Stimulated activated CD8-positive, alpha-beta memory T cell treated with anti-CD3 and anti-CD28 coated beads, Interleukin-7, amount 100 ng/mL, for 4 hours (primary cell): ENCODE measurements at regions not wholly inside any gene's neighbourhood (a gene's known extent, or its start where the extent isn't known, plus 50 kb on each side); places are given as distances from the start of the nearest gene placed in this dataset.

Source experiments
- DNase-seq, 2 donors: peaks; one replicate each; pipeline ENCODE4 v3.0.0-alpha.2; 2020; ENCODE audit warnings: low read depth in 2 of 2

DNA sequence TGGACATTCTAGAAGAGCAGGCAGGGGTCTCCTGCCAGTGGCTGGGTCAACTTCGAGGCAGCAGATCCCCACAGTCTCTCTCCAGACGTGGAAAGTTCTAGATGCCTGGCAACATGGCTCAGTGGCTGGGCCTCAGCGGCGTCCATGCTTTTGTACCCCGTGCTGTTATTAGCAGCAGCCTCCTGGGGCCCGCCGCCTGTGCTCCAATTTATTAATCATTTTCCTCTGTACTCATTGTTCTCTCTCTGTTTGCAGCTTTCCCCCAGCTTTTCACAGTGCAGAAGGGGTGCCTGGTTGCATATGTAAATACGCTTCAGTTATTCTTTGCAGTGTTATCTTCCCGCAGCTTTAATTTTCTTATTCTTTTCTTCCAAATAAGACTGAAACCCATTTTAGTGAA is 515.1 kb downstream of the TBC1D22A start:
- DNase-seq, result no peak

GRCh38 chr22:47276991-47277390 is 514.5 kb downstream of the TBC1D22A start:
- DNase-seq, result no peak

- DNase-seq, result no peak
These were observed 514.0 kb downstream of the TBC1D22A start for GRCh38 chr22:47276450-47276820.

DNA sequence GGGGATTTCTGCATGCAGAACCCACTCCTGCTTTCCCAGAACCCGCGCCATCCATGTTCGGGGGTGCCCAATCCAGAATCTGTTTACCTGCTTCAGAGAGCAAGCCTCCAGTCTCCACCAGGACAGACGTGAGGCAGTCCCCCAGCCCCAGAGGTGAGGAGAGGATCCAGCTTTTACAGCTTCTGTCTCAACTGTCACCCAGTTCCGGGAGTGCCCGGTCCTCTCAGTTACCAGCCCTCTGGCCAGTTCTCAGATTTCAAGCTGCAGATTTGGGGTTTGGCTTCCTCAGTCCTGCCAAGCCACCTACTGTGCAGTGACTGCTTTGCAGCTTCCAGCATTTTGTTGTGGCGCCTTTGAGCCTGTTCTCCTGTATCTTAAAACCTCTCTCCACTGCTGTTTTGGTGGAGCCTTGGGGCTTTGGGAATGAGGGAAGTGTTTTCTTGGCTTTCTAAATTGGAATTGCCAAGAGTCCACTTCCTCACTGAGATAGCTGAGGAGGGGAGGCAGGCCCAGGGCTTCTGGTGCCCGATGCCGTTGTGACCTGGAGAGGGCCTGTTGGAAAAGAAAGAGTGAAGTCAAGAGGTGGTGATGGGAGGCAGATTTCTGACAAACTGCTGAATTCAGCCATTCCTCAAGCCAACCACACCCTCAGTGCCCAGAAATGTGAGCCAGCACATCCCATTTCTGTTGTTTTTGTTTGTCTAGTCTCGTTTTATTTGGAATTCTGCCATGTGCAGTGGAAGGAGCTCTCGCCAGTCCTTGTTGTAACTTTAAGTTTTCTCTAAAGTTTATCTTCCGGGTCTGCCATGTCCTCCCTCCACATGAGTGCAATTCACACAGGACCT is 513.4 kb downstream of the TBC1D22A start:
- no peak for DNase-seq

DNA sequence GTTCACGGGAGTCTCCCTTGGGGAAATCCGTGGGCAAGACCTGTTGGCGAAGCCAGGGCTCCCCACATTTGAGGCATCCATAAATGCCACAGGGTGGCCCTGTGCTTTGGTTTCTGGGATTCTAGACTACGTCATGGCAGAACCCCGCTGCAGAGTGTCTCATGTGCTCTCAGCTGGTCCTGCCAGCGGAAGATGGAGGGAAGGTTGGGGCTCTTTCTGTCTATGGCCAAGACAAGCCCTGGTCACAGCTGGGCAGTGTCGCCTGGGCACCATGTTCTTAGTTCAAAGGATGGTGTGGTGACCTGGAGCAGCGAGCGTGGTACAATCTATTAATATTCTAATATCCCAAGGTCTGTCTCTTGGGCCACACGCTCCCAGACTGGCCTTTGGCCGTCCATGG is 511.7 kb downstream of the TBC1D22A start:
- no peak for DNase-seq

- no peak for DNase-seq
These were observed 508.1 kb downstream of the TBC1D22A start for GRCh38 chr22:47270463-47271135.

DNA sequence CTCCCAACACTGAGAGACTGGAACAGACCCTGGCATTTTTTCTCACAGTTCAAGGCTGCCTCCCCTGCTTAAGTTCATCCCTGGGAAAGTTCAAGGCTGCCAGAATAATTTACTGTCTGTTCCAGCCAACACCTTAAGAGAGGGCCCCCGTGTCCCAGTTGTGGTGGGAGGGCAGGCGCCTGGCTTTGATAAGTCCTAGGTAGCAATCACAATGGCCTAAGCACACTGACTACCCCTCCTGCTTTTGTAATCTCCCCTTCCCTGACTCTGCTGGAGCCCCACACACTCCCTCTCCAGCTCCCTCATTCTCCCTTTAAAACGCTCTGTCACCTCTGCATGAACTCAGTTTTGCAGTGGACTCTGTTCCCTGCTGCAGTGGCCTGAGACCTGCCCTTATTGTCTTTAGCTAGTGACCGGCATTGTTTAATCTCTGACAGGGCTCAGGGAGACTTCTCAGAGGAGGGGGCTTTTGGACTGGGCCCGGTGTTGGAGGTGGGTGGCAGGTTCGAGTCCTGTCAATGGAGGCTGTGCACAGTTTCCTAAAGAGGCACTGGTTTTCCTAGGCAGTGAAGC is 507.2 kb downstream of the TBC1D22A start:
- DNase-seq, result no peak

- no peak for DNase-seq
These were observed 505.2 kb downstream of the TBC1D22A start for GRCh38 chr22:47267513-47268282.

DNA sequence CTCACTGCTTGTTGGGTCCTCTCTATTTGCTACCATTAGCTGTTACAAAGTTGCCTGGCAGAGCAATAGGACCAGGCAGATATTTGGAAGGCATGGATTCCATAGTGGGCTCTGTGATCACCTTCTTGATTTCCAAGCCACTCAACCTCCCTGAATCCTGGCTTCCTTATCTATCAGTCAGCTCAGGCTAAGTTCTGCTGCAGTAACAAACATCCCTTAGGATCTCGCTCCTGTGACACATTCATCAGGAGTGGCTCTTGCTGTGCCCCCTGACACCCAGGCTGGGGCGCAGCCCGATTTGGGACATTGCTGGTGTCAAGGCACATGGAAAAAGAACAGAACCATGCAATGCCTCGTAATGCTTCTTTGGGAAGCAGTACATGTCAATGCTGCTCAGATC is 503.9 kb downstream of the TBC1D22A start:
- DNase-seq, result no peak

DNA sequence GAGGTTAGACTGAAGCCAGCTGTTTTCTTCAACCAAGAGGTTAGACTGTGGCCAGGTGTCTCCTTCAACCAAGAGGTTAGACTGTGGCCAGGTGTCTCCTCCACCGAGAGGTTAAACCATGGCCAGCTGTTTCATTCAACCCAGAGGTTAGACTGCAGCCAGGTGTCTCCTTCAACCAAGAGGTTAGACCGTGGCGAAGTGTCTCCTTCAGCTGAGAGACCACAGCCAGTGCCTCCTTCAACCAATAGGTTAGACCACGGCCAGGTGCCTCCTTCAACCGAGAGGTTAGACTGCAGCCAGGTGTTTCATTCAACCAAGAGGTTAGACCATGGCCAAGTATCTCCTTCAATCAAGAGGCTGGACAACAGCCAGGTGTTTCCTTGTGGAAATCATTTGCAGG is 498.1 kb downstream of the TBC1D22A start:
- no peak for DNase-seq

GRCh38 chr22:47259990-47260389 is 497.5 kb downstream of the TBC1D22A start:
- no peak for DNase-seq

DNA sequence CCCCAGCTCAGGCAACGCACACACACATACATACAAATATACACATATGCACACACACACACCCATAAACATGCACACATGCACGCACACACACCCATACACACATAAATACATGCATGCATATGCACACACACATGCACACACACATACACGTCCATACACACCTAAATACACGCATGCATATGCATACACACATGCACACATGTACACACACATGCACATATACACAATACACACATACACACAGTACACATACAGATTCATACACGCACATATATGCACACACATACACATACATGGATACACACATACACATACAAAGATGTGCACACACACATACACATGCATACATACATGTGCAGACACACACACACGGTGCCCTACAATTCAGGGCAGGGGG is 496.6 kb downstream of the TBC1D22A start:
- no peak for DNase-seq

DNA sequence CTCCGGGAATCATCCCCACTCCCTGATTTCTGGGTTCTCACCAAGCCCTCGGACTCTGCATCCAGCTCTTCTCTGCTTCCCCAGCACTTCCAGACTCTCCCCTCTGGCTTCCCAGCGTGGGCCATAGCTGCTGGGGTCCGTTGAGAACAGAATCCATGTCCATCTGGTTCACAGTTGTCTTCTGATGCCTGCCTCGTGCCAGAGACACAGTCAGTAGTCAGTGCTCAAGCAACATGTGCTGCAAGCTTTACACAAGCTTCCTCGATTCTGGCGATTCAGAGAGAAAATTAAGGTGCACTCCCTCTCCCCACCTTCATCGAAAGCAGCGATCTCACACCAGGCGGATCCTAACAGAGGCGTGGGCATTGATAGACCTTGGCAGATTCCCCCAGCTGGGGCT is 495.5 kb downstream of the TBC1D22A start:
- DNase-seq, result no peak

DNA sequence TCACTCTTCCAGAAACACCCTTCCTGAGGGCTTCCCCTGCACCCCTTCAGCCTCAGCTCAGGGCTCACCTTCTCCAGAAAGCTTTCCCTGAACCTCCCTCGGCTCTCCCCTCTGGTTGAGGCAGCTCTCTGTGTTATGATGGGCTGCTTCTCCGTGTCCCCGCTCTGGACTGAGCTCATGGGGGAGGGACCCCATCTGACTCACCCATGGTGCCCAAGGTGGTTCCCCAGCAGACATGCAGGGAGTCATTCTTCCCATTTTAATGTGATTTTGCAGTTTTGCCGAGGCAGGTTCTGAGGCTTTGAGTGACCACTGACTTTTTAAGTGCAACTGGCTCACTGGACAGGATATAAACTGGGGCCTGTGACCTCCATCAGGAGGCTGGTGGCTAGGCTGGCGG is 495.1 kb downstream of the TBC1D22A start:
- DNase-seq, result no peak

DNA sequence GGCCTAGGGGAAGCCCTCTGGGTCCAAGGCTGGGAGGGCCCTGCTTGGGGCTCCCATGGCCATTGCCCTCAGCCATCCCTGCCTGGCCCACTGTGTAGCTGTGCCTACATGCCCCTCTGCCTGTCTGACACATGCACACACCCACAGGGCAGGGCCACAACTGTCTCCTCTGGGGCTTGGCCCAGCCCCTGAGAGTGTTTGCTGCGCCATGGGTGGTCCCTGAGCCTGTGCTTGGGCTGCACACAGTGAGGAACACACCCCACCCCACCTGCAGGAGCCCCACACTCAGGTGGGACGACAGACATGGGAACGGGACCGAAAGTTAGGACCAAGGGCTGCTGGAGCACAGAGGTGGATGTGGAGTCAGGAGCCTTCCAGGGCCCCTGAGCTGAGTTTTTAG is 489.5 kb downstream of the TBC1D22A start:
- DNase-seq, result no peak

GRCh38 chr22:47250995-47251765 is 488.7 kb downstream of the TBC1D22A start:
- DNase-seq, result no peak

- no peak for DNase-seq
These were observed 487.0 kb downstream of the TBC1D22A start for GRCh38 chr22:47249370-47249928.

DNA sequence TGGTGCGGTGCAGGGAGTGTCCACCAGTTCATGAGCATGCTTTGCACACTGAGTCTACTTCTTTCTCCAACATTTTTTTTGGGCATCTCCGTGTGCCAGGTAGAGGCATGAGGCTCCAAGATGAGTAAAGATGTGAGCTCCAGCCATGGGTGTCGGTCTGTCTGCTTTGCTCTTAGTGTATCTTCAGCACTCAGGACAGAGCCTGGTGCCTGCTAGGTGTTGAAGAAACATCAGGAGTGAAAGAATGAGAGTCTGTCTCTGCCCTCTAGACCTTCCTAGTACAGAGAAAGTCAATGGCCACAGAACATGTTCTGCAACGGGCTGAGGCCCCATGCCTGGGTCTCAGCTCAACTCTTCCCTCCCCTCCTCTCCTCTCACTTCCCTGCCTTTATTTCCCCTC is 486.5 kb downstream of the TBC1D22A start:
- DNase-seq, result no peak

DNA sequence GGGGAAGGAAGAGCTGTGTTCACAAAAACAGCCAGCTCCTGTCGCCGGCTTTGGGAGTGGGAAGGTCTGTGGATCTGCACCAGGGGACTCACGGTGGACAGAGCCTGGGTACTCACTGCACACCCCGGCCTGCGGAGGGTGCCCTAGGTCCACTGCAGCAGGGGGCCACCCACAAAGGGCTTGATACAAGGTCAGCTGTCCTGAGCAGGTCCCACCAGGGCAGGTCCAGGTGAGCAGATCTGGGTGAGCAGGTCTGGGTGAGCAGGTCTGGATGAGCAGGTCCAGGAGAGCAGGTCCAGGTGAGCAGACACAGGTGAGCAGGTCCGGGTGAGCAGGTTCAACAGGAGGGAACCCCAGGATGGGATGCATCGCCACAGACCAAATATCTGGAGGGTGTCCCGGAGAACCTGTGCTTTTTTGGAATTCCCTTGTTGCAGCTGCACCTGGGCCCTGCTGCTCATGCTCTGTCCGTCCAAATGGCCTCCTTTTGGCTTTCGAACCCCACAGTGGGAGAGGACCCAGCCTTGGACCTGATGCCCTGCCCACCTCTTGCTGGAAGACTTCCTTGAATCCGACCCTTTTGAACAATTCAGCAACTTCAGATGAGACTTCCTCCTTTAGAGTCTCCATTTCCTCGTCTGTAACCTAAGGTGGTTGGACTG is 485.3 kb downstream of the TBC1D22A start:
- DNase-seq, result no peak

- DNase-seq, result no peak
These were observed 483.3 kb downstream of the TBC1D22A start for GRCh38 chr22:47245786-47246185.

GRCh38 chr22:47245286-47245685 is 482.8 kb downstream of the TBC1D22A start:
- DNase-seq, result no peak
